ENCODE measurements at regions not wholly inside any gene's neighbourhood (a gene's known extent, or its start where the extent isn't known, plus 50 kb on each side); places are given as distances from the start of the nearest gene placed in this dataset.

- no peaks in the 10 kb centered on the region for H3K79me2 ChIP-seq (ENCODE audit: control insufficient read depth, insufficient read depth, low read length)
- ChIA-PET CTCF (no interaction called here), POLR2A (no interaction called here), RAD21 (ENCODE audit: unreplicated experiment) (no interaction called here), SMC1A (ENCODE audit: uncharacterized antibody, unreplicated experiment) (interaction anchor here (0.9 kb wide), 1 partner anchor 10 kb away, joined by 3 read pairs; no protein-coding TSS in a partner anchor)
- no peak overlapping the region for H3K4me2 ChIP-seq (ENCODE audit: control insufficient read depth, insufficient read depth)
- no peak for TF ChIP-seq SMC3 (IDR thresholded peaks at IDR 0.05; ENCODE audit: borderline replicate concordance, low read length)
- no peak for TF ChIP-seq ZBTB11 (CRISPR knock-in tag; IDR thresholded peaks at IDR 0.05)
- no peak for TF ChIP-seq SIN3A (IDR thresholded peaks at IDR 0.05; ENCODE audit: low read depth, low read length)
- no peak for TF ChIP-seq ZNF622 (IDR thresholded peaks at IDR 0.05)
- TF ChIP-seq BACH1 (IDR thresholded peaks at IDR 0.05; ENCODE audit: borderline replicate concordance): no peak
- TF ChIP-seq SREBF2 (IDR thresholded peaks at IDR 0.05; ENCODE audit: low read length): no peak
- no peak for TF ChIP-seq ZBED1 (IDR thresholded peaks at IDR 0.05; ENCODE audit: borderline replicate concordance)
- no peak for TF ChIP-seq CBFB (IDR thresholded peaks at IDR 0.05; ENCODE audit: low read depth)
- TF ChIP-seq POLR2AphosphoS5 (IDR thresholded peaks at IDR 0.05; ENCODE audit: low read length): no peak
- TF ChIP-seq SP1 (IDR thresholded peaks at IDR 0.05; ENCODE audit: low read depth, low read length): no peak
- no peak for TF ChIP-seq NR2F1 (conservative IDR thresholded peaks at IDR 0.05)
- TF ChIP-seq FOXM1 (IDR thresholded peaks at IDR 0.05; ENCODE audit: low read depth, low read length): no peak
- no peak for TF ChIP-seq TAF1 (IDR thresholded peaks at IDR 0.05; ENCODE audit: borderline replicate concordance, low read depth, low read length)
- TF ChIP-seq RCOR1 (conservative IDR thresholded peaks at IDR 0.05; ENCODE audit: low read depth, low read length): no peak
- TF ChIP-seq PBX3 (IDR thresholded peaks at IDR 0.05; ENCODE audit: insufficient replicate concordance, low read depth, low read length): no peak
- TF ChIP-seq PRDM15 (CRISPR knock-in tag; IDR thresholded peaks at IDR 0.05): no peak
- no peak for TF ChIP-seq PML (IDR thresholded peaks at IDR 0.05; ENCODE audit: low read length)
- no peak for TF ChIP-seq BRCA1 (IDR thresholded peaks at IDR 0.05; ENCODE audit: low read depth, low read length)
- TF ChIP-seq NFYA (IDR thresholded peaks at IDR 0.05; ENCODE audit: borderline replicate concordance, low read depth, low read length): no peak
- no peak overlapping the region for H3K4me3 ChIP-seq
- no peaks in the 10 kb centered on the region for H3K36me3 ChIP-seq (ENCODE audit: control insufficient read depth in 2 of 2, insufficient read depth in 2 of 2, low read length in 1 of 2)
- H3K9ac ChIP-seq (ENCODE audit: control insufficient read depth, insufficient read depth, low read length): no peak overlapping the region
- 40% methylated on average over 1 of the region's 1 CpG for WGBS (ENCODE audit: insufficient coverage, insufficient replicate concordance, low lambda C conversion rate, missing lambda C conversion rate)
- DNase-seq (ENCODE audit: low read depth, low spot score): no peak
- H2AFZ ChIP-seq (ENCODE audit: control insufficient read depth, low read depth, low read length): no peak overlapping the region
- no peak for ATAC-seq
- no peak overlapping the region for H3K27ac ChIP-seq (ENCODE audit: control insufficient read depth, insufficient read depth)
- BruUV-seq (replicated peaks): no TSS peak
- no peak for FAIRE-seq
- intact Hi-C loops (cut with micrococcal nuclease; ENCODE audit: unreplicated experiment): no loop called here
- H3K27me3 ChIP-seq (replicated peaks in 1 of 2; ENCODE audit: control insufficient read depth in 2 of 2, insufficient read depth in 2 of 2, low read length in 1 of 2): no peaks in the 10 kb centered on the region; a peak in 1 of 4 replicates
- H3K9me3 ChIP-seq (replicated peaks; ENCODE audit: control insufficient read depth, insufficient read depth, low read length): no peaks in the 10 kb centered on the region
- H3K4me1 ChIP-seq (ENCODE audit: control insufficient read depth, insufficient read depth, low read length): no peaks in the 10 kb centered on the region
- in situ Hi-C loops (cut with MboI): no loop called here
- H4K20me1 ChIP-seq (ENCODE audit: control insufficient read depth, insufficient read depth): no peaks in the 10 kb centered on the region
These were observed 432.0 kb downstream of the LMO4 start for GRCh38 chr1:87760654-87761053.

All from GM12878 (cell line).